Esophagus squamous epithelium (tissue), 4 donors: ENCODE measurements at regions not wholly inside any gene's neighbourhood (a gene's known extent, or its start where the extent isn't known, plus 50 kb on each side); places are given as distances from the start of the nearest gene placed in this dataset.

Experiments
- CTCF ChIP-seq, 6 experiments: fragments of 450-650 bp in 4 of 6; fragments of 200-600 bp in 2 of 6; sonication (generic) in 2 of 6; IDR thresholded peaks; one replicate each; pipeline ENCODE4 v1.5.1; 2016 to 2019; ENCODE audit warnings: antibody characterized with exemption in 6 of 6, mild to moderate bottlenecking in 4 of 6, moderate library complexity in 4 of 6
- POLR2A ChIP-seq, 4 donors: fragments of 450-650 bp; IDR thresholded peaks; one replicate each; pipeline ENCODE4 v1.6.1; 2017; ENCODE audit warnings: antibody characterized with exemption in 4 of 4, mild to moderate bottlenecking in 4 of 4, moderate library complexity in 3 of 4

GRCh38 chr16:51287121-51287755 is 136.2 kb upstream of the SALL1 start:
- TF ChIP-seq POLR2A (IDR thresholded peaks at IDR 0.05): no peak
- no peak for TF ChIP-seq CTCF (IDR thresholded peaks at IDR 0.05)
